Activated naive CD4-positive, alpha-beta T cell treated with anti-CD3 and anti-CD28 coated beads, Interleukin-2, amount 50 U/mL, for 16 hours (primary cell): ENCODE measurements at regions not wholly inside any gene's neighbourhood (a gene's known extent, or its start where the extent isn't known, plus 50 kb on each side); places are given as distances from the start of the nearest gene placed in this dataset.

Experiments used
- DNase-seq: peaks from one replicate; pipeline ENCODE4 v3.0.0-alpha.2; 2020

DNA sequence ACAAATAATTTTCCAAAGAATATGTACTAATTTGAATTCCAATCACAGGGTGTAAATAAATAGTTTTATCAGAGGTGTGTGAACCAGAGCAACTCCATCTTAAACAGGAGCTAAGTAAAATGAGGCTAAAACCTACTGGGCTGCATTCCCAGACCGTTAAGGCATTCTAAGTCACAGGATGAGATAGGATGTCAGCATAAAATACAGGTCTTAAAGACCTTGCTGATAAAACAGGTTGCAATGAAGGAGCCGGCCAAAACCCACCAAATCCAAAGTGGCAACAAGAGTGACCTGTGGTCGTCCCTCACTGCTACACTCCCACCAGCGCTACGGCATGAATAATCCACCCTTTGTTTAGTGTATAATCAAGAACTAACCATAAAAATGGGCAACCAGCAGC, 291.7 kb upstream of the SEMA3D start:
- DNase-seq = no peak

DNA sequence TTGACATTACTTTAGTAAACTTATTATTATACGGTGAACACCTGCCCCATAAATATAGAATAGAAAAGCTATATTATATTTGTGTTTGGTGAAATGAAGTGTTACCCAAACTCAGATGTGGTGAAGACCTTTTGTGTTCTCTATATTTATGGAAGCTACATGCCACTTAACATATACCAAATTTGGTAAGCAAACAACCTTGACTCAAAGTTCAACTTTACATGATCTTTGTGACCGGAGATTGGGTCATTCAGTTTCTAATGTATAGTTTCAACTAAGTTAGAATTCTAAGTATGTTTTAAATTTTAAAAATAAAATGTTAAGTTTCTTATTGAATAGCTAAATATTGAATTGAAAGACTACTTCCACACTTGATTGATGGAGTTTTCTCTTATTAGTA, 288.6 kb upstream of the SEMA3D start:
- no peak for DNase-seq

- no peak for DNase-seq
Measured at GRCh38 chr7:85475071-85475470, 288.2 kb upstream of the SEMA3D start.

GRCh38 chr7:85474234-85474633, 287.4 kb upstream of the SEMA3D start:
- DNase-seq = no peak

GRCh38 chr7:85471740-85472139, 284.9 kb upstream of the SEMA3D start:
- DNase-seq = no peak

GRCh38 chr7:85471307-85471706, 284.5 kb upstream of the SEMA3D start:
- DNase-seq = no peak

DNA sequence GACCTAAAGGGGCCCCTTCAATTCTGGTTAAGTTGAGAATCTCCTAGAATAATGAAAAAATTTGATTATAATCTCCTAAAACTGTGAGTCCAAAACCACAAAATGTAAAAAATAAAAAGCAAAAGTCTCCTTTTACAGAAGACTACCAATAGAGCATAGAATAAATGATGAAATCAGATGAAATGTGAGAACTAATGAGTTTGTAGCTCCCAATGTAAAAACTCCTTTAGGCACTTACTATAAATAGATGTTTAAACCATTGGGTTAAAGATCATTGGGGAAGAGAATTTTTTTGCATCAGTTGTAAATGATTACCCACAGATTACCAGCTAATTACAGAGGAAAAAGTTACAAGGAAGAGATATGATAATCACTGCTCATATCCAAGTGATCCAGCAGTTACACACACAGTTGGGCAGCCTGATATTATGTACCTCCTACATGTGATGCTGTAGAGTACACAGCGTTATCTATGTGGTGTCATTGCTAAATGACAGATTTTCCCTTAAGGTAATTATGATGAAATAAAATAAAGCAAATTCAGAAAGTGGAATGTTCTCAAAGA, 282.7 kb upstream of the SEMA3D start:
- no peak for DNase-seq

GRCh38 chr7:85464042-85464651, 277.3 kb upstream of the SEMA3D start:
- DNase-seq = no peak

- DNase-seq = no peak
Measured at GRCh38 chr7:85462671-85463070, 275.8 kb upstream of the SEMA3D start.

DNA sequence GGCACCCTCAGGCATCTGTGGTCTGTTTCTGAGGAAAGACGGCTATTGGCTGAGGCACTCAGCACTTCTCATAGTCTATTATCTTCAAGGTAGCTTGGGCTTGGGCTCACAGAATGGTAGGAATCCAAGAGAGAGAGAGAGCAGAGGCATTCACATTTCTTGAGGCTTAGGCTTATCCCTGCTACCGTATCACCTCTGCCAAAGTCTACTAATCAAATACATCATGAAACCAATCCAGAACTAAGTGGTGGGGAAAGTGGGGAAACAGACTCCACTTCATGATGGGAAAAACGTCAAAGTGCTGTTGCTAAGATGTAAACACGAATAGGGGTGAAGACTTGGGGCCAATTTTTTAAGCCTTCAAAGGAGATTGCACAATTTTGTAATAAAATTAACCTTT, 271.1 kb upstream of the SEMA3D start:
- DNase-seq = no peak

GRCh38 chr7:85456254-85456653, 269.4 kb upstream of the SEMA3D start:
- DNase-seq = no peak

GRCh38 chr7:85454904-85455303, 268.0 kb upstream of the SEMA3D start:
- DNase-seq = no peak

DNA sequence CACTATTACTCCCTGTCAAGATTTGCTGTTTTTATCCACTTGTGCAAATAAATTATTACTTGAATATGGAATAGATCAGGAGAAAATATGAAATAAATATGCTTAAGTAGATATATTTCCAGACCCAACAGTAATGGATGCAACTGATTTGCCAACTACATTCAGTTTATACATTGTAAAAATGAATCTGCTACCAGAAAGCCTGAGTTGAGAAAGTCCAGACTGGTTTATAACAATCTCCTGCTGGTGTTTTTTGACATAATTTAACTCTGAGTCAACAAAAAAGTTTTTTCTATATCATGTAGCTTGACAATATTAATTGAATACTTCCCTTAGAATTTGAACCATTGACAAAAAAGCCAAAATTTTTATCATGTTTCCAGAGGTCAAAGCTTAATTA, 265.8 kb upstream of the SEMA3D start:
- no peak for DNase-seq

- no peak for DNase-seq
Measured at GRCh38 chr7:85449478-85449877, 262.6 kb upstream of the SEMA3D start.

DNA sequence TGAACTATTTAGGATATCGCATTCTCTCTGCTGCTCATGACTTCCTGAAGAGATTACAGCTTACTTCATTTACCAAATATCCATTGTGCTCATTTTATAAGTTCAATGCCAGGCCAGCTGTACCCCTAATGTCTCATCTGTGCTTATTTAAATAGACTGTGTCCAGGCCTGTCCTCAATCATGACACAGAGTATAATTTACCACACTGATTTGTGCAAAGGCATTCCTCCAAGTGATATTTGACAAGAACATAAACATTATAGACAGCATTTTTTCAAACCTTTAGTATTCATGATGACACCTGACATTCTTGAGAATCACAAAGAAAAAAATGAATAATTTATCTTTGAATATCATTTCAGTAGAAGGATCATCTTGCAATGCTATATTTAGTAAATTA, 260.1 kb upstream of the SEMA3D start:
- no peak for DNase-seq

GRCh38 chr7:85426487-85426960, 239.7 kb upstream of the SEMA3D start:
- DNase-seq = no peak

DNA sequence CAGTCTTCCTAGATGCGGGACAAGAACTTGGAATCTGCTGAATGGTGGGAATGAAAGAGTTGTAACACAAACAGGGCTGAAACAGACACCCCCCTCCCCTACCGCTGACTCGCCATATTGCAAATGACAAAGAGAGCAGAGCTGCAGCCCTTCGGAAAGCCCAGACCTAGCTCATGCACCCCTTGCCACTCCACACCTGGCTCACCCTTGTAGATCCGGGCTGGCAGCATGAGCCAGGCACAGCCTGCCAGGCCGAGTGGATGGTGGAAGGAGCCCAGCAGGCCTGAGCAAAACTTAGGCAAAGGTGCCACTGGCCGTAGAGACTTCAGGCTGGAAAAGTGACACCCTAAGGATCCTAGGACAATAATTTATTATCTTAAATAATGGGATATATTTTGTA, 237.4 kb upstream of the SEMA3D start:
- no peak for DNase-seq

- DNase-seq = no peak
Measured at GRCh38 chr7:85423209-85423895, 236.5 kb upstream of the SEMA3D start.

GRCh38 chr7:85415743-85416142, 228.9 kb upstream of the SEMA3D start:
- no peak for DNase-seq

DNA sequence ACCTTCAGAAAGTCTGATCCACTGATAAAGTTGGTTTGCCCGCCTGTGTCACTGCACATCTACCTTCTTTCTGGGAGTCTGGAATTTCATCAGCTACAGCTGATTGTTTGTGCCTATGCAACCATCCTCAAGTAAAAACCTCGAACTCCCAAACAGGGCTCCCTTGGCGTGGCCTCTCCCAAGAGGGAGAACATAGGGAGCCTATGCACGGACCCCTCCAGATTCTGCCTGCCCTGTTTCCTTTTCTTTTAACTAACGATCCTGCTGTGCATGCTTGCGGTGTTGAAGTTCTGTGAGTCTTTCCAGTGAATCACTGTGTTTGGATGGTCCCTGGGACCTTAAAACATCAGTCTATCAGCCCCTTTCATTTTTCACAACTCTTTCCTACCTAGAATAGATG, 226.9 kb upstream of the SEMA3D start:
- DNase-seq = no peak

GRCh38 chr7:85412912-85413311, 226.1 kb upstream of the SEMA3D start:
- DNase-seq = no peak

GRCh38 chr7:85407391-85407790, 220.5 kb upstream of the SEMA3D start:
- DNase-seq = no peak

- DNase-seq = no peak
Measured at GRCh38 chr7:85405016-85405902, 218.4 kb upstream of the SEMA3D start.

- no peak for DNase-seq
Measured at GRCh38 chr7:85396676-85397075, 209.8 kb upstream of the SEMA3D start.
